ENCODE measurements at regions not wholly inside any gene's neighbourhood (a gene's known extent, or its start where the extent isn't known, plus 50 kb on each side); places are given as distances from the start of the nearest gene placed in this dataset.

DNA sequence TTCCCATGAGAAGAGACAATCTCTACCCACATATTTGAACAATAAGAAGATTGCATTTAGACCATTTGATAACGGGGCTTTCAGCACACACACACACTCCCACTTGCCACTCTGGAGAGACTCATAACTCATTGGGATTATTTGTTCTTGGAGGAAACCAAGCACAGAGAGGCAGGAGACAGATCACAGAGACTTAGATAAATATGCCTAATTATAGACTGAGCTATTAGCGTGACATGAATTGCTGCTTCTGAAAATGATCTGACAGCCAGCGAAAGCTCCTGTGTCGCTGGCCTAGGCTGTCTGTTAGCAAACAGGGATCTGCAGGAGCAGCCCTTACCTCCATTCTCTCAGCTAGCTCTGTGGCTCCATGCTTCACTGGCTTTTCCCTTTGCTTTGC lies 111.4 kb downstream of the CCNA1 start:
- H3K9me3 ChIP-seq, result peaks cover 0 to 11% (median 6%) of the 10 kb centered on the region in 3 donors
- DNase-seq, result no peak
- H3K4me1 ChIP-seq, result no peaks in the 10 kb centered on the region
- no peaks in the 10 kb centered on the region for H3K36me3 ChIP-seq
- intact Hi-C loops (cut with DNase I; ENCODE audit: low total_unique reads), result no loop called here
- no peak overlapping the region for H3K27ac ChIP-seq
- H3K27me3 ChIP-seq, result no peaks in the 10 kb centered on the region
- H3K4me3 ChIP-seq, result no peak overlapping the region
- TF ChIP-seq, protein P1, sequence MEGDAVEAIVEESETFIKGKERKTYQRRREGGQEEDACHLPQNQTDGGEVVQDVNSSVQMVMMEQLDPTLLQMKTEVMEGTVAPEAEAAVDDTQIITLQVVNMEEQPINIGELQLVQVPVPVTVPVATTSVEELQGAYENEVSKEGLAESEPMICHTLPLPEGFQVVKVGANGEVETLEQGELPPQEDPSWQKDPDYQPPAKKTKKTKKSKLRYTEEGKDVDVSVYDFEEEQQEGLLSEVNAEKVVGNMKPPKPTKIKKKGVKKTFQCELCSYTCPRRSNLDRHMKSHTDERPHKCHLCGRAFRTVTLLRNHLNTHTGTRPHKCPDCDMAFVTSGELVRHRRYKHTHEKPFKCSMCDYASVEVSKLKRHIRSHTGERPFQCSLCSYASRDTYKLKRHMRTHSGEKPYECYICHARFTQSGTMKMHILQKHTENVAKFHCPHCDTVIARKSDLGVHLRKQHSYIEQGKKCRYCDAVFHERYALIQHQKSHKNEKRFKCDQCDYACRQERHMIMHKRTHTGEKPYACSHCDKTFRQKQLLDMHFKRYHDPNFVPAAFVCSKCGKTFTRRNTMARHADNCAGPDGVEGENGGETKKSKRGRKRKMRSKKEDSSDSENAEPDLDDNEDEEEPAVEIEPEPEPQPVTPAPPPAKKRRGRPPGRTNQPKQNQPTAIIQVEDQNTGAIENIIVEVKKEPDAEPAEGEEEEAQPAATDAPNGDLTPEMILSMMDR (IDR thresholded peaks at IDR 0.05), result no peak

DNA sequence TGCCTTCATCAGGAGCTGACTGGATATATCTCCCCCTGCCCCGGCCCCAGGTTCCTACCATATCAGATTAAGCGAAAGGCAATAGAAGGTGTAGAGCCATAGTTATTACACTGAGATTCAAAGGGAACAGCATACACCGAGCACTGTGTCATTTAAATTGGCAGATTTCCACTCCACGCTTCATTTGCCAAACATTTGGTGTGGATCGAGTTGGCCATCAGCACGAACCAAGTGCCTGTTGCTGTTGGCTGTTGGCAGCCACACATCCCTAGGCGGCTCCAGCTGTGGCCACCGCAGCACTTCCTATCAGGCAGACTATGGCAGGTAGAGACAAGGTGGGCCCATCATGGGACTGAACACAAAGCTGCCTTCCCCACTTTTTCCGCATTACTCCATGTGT lies 115.8 kb downstream of the CCNA1 start:
- H3K36me3 ChIP-seq, result no peaks in the 10 kb centered on the region
- H3K4me3 ChIP-seq, result no peak overlapping the region
- H3K4me1 ChIP-seq, result peaks cover 0 to 4% (median 2%) of the 10 kb centered on the region in 4 donors
- no peaks in the 10 kb centered on the region for H3K27me3 ChIP-seq
- TF ChIP-seq, protein P1 (IDR thresholded peaks at IDR 0.05), result no peak
- DNase-seq, result no peak
- H3K27ac ChIP-seq, result no peak overlapping the region
- H3K9me3 ChIP-seq, result no peaks in the 10 kb centered on the region
- intact Hi-C loops (cut with DNase I; ENCODE audit: low total_unique reads), result no loop called here

- no peak overlapping the region for H3K4me3 ChIP-seq
- H3K4me1 ChIP-seq, result peaks cover 0 to 4% (median 2%) of the 10 kb centered on the region in 4 donors
- no peak overlapping the region for H3K27ac ChIP-seq
- H3K27me3 ChIP-seq, result no peaks in the 10 kb centered on the region
- no peaks in the 10 kb centered on the region for H3K9me3 ChIP-seq
- TF ChIP-seq, protein P1 (IDR thresholded peaks at IDR 0.05), result no peak
- no peak for DNase-seq
- no peaks in the 10 kb centered on the region for H3K36me3 ChIP-seq
- intact Hi-C loops (cut with DNase I; ENCODE audit: low total_unique reads), result no loop called here
Observed at GRCh38 chr13:36549126-36549702, 116.9 kb downstream of the CCNA1 start.

GRCh38 chr13:36549755-36550154 lies 117.5 kb downstream of the CCNA1 start:
- intact Hi-C loops (cut with DNase I; ENCODE audit: low total_unique reads), result loop anchor here (5.0 kb wide), 1 partner anchor 1592 kb away; no protein-coding TSS in a partner anchor
- H3K36me3 ChIP-seq, result no peaks in the 10 kb centered on the region
- no peaks in the 10 kb centered on the region for H3K9me3 ChIP-seq
- DNase-seq, result no peak
- H3K4me3 ChIP-seq, result no peak overlapping the region
- no peak overlapping the region for H3K27ac ChIP-seq
- H3K27me3 ChIP-seq, result no peaks in the 10 kb centered on the region
- peaks cover 0 to 4% (median 2%) of the 10 kb centered on the region in 4 donors for H3K4me1 ChIP-seq
- TF ChIP-seq, protein P1 (IDR thresholded peaks at IDR 0.05), result no peak

DNA sequence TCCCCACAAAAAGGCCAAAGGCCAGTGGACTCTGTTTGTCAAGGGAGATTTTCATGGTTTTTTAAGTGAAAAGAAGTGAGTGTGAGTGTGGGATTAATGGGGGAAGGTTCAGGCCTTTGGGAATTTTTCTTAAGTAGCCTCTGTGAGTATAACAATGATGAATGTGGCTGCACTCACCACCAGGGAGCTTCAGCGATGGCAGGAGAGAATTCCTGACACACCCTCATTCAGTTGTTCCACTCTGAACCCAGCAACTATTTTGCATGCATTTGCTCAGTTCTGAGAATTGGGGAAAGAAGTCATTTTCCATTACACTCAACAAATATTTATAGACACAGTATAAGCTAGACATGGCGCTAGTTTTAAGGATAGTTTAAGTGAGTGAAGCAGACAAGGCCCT lies 117.9 kb downstream of the CCNA1 start:
- TF ChIP-seq, protein P1 (IDR thresholded peaks at IDR 0.05), result no peak
- no peak overlapping the region for H3K27ac ChIP-seq
- intact Hi-C loops (cut with DNase I; ENCODE audit: low total_unique reads), result loop anchor here (5.0 kb wide), 1 partner anchor 1593 kb away; no protein-coding TSS in a partner anchor
- no peaks in the 10 kb centered on the region for H3K27me3 ChIP-seq
- no peak overlapping the region for H3K4me3 ChIP-seq
- H3K4me1 ChIP-seq, result peaks cover 0 to 4% (median 2%) of the 10 kb centered on the region in 4 donors
- H3K9me3 ChIP-seq, result no peaks in the 10 kb centered on the region
- no peak for DNase-seq
- no peaks in the 10 kb centered on the region for H3K36me3 ChIP-seq

Measured in tibial artery (tissue), 4 donors.